AML-193 (cell line): ENCODE measurements at regions not wholly inside any gene's neighbourhood (a gene's known extent, or its start where the extent isn't known, plus 50 kb on each side); places are given as distances from the start of the nearest gene placed in this dataset.
"Not testable (repeated sequence)": the region's sequence is repeated elsewhere in the genome, so short reads cannot be mapped to it uniquely, and the experiment has no call there.

Experiments used
- DNase-seq, 2 experiments: peaks; one replicate each; lab custom pipeline; 2025; lab: John Stamatoyannopoulos, UW

DNA sequence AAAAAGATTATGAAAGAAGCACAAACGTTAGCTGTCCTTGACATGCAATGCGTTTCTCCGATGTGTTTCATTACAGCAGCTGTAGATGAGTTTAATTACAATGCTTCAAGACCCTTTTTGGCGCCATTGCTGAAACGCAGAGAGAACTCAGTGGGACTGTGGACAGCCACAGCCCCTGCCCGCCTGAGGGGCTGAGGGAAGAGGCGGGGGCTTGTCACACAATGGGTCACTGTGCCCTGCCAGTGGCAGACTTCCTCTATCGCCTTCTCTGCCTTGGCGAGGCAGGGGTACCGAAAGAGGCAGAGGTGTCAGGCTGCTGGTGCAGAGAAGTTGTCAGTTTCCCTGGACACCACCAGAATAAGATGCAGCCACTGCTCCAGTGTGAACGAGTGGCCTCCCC is 252.0 kb downstream of the NR2F2 start:
- DNase-seq: peak in 1 of 2 experiments; percentile 42

GRCh38 chr15:96583671-96584070 is 253.2 kb downstream of the NR2F2 start:
- DNase-seq: peak; percentile 37 to 45

DNA sequence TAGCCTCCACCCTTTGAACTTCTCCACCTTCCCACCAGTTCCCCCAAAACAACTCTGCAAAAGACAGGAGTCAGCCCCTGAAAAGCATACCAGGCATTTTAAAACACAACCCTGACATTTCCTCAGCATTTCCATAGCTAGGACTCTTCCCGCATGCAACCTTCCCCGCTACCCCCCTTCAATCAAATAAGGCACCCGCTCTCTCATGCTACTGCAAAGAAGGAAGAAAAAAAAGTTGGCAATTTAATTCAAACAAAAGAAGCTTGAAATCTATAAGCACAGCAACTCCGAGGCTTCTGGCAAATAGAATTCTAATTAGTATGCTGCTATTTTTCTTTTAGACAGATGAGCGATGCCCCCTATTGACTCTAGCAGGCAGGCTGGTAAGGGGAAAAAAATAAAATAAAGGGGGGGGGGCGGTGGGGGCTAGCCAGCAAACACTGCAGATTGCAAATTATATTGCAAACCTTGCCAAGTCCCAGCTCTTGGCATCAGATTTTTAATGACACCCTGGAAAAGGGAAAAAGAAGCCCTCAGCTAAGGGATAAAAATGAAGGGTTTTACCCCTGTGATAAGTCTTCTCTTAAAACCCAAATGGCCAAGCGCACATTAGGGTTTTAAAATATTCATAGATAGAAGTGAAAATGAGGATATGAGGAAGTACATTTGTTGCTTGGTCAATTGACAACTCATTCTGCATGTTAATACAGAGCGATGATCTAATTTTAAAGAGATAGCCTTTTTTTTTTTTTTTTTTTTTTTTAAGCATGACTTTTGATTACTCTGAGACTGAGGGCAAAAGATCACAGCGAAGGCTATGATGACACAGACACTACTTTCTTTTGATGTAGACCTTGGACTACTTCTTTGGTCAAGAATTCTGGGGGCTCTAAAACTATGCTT is 255.2 kb downstream of the NR2F2 start:
- DNase-seq: peak; percentile 36 to 37

- peak; percentile 67 to 71 for DNase-seq
These were observed 256.4 kb downstream of the NR2F2 start for GRCh38 chr15:96586901-96587300.

DNA sequence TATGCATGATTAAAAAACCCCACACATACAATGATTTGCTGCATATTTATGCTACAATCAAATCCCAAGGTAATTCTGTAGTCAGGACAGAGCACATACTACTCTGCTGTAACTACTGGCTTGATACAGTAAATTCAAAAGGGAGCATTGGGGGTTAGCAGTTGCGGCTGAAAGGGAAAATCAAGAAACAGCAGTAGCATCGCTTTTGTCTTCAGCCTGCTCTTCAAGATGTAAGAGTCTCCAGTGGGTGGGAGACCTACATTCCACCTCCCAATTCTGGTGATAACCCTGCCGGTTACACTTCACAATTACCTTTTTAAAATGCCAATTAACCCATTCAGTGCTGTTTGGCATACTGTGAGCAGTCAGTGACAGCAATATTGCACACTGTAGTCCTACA is 259.4 kb downstream of the NR2F2 start:
- DNase-seq: no peak

GRCh38 chr15:96593735-96594134 is 263.2 kb downstream of the NR2F2 start:
- DNase-seq: no peak

GRCh38 chr15:96595951-96596350 is 265.5 kb downstream of the NR2F2 start:
- no peak for DNase-seq

DNA sequence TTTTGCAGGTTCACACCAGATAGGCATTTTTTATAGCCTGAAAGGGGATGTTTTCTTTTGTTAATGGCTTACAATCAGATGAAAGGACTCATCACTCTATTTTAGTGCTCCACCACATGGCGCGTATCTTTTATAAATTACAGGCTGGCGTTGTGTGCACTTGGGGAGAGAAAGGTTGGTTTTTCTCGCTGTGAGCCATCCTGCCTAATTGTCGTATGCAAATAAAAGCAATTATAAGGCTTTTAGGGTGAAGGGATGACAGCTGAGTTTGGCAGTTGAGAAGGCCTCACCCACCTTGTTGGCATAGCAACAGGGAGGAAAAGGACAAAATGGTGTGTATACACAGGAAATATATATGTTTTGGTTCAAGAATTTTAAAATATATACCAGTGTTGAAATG is 268.0 kb downstream of the NR2F2 start:
- DNase-seq: no peak

- no peak for DNase-seq
These were observed 268.8 kb downstream of the NR2F2 start for GRCh38 chr15:96599268-96599667.

- no peak for DNase-seq
These were observed 269.9 kb downstream of the NR2F2 start for GRCh38 chr15:96600350-96600749.

DNA sequence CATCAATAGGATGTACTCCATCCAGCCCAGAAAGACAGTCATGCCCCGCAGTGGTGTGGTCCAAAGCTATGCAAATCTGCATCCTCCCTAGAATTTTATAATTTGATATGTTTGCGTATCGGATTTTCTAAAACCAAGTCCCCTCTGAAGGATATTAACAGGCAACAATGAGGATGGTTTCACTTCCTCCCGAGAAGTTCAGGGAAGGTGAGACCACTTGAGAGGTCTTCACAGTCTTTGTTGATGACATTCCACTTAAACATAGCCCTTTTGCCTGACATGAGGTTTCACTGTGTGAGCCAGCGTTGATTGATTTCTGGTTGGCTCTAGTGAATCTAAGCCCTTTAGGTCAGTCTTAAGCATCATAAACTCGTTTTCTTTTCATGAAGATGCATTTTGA is 276.1 kb downstream of the NR2F2 start:
- no peak for DNase-seq

DNA sequence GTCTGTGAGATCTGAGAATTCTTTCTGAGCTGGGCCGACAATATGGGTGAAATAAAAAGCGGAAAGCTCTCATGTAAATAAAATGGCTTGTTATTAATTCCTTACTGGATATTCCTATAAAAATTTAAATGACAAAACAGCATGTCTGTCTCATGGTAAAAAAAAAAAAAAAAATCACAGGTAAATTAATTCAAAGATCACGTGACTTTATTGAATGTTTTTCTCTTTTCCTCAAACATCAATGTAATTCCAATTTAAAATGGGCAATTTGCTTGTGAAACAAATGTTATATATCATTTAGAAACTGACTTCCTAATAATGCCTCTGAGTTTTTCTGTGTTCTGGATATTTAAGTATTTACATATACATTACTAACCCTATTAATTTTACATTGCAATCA is 280.3 kb downstream of the NR2F2 start:
- no peak for DNase-seq

DNA sequence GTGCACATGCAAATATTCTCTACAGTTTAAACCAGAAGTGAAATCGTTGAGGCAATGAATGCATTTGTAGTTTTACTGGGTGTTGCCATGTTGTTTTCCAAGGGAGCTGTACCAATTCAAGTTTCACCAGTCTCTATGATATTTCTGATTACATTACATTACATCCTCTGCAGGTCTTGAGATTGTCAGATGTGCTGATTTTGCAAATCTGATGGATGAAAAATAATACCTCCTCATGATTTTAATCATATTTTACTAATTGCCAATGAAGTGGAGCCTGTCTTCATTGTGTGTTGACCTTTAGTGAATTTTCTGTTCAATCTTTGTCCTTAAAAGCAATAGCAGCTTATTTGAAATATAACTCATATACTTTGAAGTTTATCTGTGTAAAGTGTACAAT is 282.4 kb downstream of the NR2F2 start:
- no peak for DNase-seq

- no peak for DNase-seq
These were observed 288.7 kb downstream of the NR2F2 start for GRCh38 chr15:96619174-96619573.

GRCh38 chr15:96622714-96623113 is 292.2 kb downstream of the NR2F2 start:
- no peak for DNase-seq

GRCh38 chr15:96625256-96625655 is 294.8 kb downstream of the NR2F2 start:
- no peak for DNase-seq

DNA sequence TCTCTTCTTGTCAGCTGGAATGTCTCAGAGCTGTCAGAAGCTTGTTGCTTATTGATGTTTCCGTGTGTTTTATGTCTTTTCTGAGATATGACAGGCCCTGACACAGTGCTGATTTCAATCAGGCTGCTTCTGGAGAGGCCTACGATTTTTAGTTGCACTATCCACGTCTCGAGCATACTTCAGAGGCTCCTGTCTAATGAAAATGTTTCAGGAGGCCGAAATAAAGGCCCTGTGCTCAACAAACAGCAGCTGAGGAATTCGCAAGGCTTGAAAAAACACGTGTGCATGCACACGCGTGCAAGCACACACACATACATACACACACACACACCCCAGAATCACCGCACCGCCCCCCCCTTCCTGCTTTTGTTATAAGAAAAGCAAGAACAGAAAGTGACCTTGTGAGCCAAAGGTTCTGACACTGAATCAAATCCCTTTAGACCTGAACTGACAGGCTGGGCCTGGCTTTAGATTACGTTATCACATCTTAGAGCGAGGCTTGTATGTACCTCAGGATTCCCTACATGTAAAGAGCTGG is 296.6 kb downstream of the NR2F2 start:
- DNase-seq: no peak

DNA sequence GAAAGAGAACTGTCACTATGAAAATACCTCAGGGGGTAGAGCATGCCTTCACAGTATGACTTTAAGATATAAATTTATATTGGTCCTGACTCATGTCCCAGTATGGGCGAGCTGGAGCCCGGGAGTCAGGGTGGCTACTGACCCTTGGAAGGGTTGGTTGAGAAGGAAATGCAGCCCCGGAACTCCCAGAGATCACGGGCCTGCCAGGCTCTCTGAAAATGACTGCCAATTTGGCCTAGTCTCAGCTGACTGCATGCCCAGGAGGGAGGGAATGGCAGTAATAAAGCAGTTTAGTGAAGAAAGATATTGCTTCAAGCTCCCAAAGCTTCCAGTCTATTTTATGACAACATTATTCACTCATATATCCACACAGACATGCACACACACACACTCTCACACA is 299.0 kb downstream of the NR2F2 start:
- no peak for DNase-seq

DNA sequence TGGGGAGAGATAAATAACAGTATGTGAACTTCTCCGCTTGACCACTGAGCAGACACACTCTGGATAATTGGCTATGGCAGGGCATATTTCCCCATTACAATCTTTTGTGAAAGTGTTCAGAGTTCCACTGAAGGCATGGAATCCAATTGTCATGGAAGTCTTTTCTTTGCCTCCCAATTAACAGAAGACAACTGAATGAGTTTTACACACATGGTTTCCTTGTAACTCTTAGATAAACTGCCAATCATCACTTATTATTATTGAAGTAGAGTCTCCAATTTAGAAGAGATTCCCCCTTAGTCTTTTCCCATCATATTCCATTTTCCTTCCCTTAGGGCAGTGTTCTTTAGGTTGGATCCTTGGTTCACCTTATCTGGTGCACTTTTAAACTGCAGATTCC is 308.3 kb downstream of the NR2F2 start:
- DNase-seq: no peak

DNA sequence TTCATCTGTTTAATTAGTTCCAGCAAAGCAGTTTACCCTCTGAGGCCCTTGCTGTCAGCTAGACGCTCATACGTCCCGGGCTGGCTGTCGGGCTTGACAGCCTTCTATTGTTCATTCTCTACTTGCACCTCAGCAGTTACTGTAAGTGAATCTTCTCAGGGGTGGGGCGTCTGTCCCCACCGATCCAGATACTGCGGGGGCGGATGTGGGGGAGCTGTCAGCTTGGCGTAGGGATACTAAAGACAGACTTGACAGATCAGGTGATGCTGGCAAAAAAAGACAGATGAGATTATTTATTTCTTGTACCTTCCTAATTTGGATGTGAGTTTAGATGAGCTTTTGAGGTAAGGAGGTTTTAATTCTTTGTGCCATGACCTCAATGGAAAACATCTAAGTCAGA is 315.3 kb downstream of the NR2F2 start:
- no peak for DNase-seq

GRCh38 chr15:96648866-96649265 is 318.4 kb downstream of the NR2F2 start:
- DNase-seq: no peak

GRCh38 chr15:96657096-96657495 is 326.6 kb downstream of the NR2F2 start:
- DNase-seq: no peak

- not testable (repeated sequence) for DNase-seq
These were observed 336.5 kb downstream of the NR2F2 start for GRCh38 chr15:96666979-96667378.

DNA sequence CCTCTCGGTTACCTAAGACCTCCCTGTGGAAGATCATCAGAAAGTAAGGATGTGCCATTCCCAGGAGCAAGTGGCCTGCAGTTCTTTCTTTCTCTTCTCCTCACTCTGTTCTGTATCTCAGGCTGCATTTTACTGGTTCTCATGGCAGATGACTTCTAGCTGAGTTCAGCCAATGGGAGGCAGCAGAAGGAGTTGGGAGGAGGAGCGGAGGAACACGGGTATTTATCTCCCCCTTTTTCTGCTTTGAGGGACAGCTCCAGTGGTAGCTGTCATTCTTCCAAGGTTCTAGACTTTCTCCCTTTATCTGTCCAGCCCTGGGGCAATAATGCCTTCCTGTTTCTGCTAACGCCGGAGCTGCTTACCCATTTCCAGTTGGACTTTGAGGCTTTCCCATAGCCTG is 339.9 kb downstream of the NR2F2 start:
- DNase-seq: no peak
